Erythroblast (primary cell): ENCODE measurements at regions not wholly inside any gene's neighbourhood (a gene's known extent, or its start where the extent isn't known, plus 50 kb on each side); places are given as distances from the start of the nearest gene placed in this dataset.

Experiments used
- GATA1 ChIP-seq: IDR thresholded peaks from 2 replicates; pipeline ENCODE4 v1.6.1; 2011; ENCODE audit warnings: low read depth, mild to moderate bottlenecking, control low read depth, low read length, moderate library complexity
- POLR2A ChIP-seq: IDR thresholded peaks from 2 replicates; pipeline ENCODE4 v1.6.1; 2011; ENCODE audit warnings: mild to moderate bottlenecking, low read length

DNA sequence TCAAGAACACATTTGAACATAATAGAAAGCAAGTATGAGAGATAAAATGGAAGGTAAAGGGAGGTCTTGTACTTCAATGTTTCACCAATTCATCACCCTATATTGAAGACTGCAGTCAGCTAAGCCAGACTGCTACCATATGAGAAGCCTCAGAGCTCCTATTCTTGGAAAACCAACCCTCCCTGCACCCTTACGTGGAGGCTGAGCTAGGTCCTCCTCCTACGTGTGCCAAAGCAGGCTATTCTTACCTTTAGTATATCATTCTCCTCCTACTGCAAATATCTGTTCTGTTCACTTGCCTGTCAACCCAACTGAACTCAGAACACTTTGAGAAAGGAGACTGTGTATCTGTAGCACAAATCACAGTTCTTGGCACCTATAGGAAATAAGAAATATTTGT is 255.8 kb upstream of the HNRNPA3 start:
- TF ChIP-seq POLR2A (no peak), GATA1 (no peak)
